ENCODE measurements at regions not wholly inside any gene's neighbourhood (a gene's known extent, or its start where the extent isn't known, plus 50 kb on each side); places are given as distances from the start of the nearest gene placed in this dataset.

DNA sequence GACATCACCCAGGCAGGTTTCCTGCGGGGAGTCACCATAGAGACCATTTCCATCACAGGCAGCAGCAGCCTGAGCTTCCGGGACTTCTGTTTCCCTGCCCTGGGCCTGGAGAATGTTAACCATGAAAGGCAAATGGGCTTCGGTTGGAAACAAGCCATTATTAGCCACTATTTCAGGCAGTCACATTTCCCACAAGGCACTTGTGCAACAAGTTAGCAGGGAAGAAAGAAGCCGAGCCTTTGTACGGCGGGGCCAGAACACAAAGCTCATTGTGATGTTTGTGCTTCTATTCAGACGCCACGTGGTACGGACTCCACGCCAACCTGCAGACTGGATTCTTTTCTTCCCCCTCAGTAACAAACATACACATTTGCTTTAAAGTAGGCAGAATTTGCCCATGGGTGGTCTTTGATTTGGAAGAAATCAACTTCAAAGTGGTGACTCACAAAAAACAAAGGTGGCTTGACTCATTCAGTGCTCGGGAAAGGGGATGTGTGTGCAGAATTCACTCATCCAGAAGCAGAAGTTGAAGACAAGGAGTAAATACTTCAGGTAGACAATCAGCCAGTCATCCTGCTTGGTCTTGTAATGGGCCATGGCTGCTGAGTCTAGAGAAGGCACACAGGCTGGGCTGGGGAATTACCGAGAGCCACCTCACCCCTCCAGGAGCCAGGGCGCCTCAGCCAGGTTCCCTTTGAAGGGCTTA lies 154.2 kb upstream of the PRMT8 start:
- peak; percentile 93 for DNase-seq (ENCODE audit: low spot score)

DNA sequence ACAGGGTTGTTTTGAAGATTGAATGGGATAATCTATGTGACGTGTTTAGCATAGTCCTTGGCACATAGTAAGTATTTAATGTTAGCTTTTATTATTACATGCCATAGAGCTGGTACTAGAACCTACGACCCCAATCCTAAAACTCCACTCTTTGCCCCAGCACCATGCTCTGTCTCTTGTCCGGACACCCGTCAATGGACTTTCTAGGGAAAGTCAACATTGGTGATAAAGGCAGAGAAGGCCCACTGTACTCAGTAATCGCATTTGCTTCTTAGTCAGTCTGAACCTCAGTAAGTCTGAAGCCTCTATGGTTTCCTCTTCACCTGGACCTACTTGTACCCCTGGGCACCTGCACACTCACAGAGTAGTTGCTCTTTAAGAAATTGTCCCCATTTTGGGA lies 153.1 kb upstream of the PRMT8 start:
- no peak for DNase-seq (ENCODE audit: low spot score)

DNA sequence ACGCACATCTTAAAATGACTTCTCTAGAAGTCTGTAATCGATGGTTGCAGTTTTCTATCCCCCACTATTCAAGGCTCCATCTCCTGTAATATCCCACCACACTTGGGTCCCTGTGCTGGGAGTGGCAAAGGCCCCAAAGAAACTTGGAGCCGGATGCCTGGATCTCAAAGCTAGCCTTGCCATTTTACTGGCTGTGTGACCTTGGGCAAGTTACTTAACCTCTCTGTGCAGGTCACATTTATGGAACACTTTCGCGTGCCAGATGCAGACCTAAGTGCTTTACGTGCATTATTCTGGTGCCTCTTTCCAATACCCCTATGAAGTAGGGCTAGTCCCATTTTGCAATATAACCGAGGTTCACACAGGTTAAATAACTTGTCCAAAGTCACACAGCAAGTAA lies 151.8 kb upstream of the PRMT8 start:
- no peak for DNase-seq (ENCODE audit: low spot score)

DNA sequence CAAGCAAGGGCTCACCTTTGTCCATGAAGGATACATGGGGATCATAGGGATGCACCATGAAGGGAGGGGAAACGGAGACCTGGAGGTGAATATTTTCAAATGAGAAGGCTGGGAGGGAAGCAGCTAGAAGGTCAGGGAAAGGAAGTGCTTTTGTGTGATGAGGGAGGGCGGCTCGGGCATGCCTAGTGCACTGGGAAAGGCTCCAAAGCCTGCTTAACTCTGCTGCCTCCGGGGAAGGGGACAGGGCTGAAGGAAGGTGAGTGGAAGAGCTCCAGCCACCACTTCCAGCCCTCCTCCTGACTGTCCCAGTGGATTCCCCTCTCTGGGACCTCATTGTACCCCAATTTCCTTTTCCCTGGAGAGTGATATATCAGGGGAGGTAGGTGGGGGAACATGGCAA lies 149.4 kb upstream of the PRMT8 start:
- peak; percentile 12 for DNase-seq (ENCODE audit: low spot score)

DNA sequence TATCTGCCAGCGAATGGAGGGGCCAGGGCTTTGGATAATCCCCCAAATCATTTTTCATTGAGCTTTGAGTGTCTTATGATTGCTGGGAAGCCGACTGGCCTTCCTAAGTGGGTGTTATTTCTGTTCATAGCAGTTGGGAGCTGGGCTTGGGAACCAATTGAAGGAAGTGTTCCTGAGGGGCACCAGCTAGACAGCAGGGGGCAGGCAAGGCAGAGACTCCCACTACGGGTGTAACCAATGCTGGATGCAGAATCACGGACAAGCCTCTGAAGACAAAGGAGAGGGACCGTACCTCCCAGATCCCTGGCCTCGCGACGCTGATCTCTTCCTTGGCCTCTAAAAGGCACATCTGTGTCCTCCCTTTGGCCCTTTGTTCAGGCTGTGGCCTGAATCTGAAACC lies 149.0 kb upstream of the PRMT8 start:
- DNase-seq (ENCODE audit: low spot score) = peak; percentile 65

DNA sequence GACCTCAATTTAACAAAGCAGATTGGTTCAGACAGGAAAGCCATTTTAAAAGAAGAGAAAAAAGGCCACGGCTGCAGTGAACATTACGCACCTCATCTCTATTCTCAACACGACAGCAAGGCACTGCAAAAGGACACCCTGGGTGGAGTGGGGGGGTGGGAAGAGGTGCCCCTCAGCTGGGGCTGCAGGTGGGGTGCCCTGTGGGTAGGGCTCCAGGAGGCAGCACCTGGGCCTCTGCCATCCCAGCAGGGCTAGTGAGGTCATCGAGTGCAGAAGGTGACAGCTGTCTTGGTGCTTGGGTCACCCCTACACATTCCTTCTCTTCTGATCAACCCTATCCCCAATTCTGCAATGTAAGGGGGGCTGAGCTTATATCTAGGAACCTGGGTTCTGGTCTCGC lies 142.9 kb upstream of the PRMT8 start:
- no peak for DNase-seq (ENCODE audit: low spot score)

DNA sequence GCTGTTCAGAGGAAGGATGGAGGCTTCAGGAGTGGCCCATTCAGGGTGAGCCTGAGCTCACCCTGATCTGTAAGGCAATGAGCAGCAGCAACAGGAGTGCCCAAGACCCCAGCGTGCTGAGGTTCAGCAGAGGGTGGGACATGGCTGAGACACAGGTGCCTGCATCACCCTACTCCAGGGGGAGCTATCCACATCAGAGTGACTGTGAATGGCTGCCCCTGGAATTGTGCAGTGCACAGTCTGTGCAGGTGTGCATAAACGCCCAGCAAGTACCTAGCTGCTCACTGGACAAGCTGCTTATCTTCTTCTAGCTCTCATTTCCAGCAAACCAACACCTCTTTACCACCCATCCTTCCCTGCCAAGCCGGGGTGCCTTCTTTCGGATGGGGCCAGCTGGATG lies 140.6 kb upstream of the PRMT8 start:
- DNase-seq (ENCODE audit: low spot score) = no peak

DNA sequence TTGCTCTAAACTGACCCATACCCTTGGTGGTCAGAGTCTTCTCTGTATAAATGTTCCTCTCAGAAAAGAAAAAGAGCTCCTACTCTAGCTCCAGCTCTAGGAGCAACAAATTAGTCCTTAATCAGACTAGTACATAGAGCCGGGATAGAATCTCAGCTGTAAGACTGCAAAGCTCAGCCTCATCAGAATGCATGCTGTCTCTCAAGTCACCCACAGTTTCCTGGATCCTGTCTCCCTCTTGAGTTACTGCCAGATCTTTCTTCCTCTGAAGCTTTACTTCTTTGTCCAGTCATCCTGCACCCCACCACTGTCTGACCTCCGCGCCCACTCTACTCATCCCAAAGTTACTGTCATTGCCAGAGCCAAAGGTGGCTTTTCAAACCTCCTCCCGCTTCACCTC lies 139.3 kb upstream of the PRMT8 start:
- DNase-seq (ENCODE audit: low spot score) = no peak

DNA sequence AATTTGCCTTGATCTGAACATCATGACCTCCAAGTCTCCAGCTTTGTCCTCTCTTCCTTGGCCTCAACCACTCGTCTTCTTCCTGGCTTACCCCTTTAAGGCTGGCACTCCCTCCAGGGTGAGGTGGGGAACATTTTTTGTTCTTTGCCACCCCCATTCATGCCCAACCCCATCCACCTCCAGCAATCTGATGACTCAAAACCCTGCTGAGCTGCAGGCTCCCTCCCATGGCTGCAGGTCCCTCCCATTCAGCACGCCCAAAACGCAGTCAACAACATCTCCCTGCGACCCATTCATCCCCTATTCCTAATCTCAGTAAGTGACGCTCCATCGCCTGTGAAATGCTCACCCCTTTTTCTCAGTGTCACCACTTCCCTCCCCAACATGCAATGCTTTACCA lies 138.8 kb upstream of the PRMT8 start:
- DNase-seq (ENCODE audit: low spot score) = no peak

DNA sequence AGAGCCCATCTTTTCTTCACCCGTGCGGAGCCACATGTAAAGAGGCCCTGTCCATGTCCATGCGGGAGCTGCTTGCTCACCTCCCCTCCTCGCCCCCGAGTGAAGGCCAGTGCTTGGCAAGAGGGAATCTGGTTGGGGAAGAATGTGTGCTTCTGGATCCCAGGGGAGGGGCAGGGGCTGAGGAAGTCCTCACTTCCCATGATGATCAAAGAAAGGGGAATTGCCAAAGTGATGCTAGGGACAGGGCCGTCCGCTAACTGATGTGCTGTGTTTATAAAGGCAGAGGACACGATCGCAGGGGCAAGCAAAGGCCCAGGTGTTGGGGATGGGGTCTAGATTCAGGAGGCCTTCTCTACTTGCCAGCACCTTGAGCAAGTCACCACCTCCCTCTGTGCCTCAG lies 137.4 kb upstream of the PRMT8 start:
- DNase-seq (ENCODE audit: low spot score) = no peak

DNA sequence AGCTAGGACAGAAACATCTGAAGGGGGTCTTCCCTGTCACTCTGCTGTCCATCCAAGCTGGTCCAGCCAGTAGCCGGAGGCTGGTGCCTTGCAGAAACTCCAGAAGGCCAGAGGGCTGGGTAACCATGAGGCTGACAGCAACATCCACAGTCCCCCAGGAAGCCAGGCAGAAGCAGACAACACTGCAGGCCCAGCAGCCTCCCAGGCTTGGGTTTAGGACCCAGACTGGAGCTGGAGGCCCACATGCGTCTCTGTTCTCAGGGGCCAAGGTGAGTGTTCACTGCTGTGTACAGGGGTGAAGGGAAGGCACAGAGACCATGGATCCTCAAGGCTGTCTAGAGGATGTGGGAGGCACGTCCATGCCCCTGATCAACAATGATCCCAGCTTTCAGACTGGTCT lies 136.4 kb upstream of the PRMT8 start:
- no peak for DNase-seq (ENCODE audit: low spot score)

DNA sequence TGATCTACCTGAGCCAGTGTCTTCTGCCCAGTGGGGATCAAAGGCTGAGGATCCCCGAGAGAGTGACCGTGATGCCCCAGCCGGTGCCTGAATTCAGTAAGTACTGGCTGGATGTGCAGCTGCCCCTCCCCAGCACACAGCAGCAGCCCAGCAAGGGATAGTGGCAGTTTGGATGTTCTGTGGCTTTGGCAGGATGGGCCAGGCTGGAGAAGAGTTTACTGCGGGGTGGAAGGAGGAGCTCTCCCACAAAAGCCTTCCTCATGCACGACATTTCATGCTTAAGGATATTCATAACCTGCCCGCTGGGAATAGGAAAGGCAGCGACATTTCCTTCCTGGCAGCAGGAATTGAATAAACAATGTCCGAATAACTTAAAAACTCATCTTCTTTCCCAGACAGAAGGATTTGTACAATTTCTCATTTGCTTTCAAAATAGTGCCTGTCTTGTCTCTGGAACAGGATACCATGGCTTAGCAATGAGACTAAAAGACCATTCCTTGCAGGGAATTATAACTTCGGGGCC lies 135.6 kb upstream of the PRMT8 start:
- no peak for DNase-seq (ENCODE audit: low spot score)

DNA sequence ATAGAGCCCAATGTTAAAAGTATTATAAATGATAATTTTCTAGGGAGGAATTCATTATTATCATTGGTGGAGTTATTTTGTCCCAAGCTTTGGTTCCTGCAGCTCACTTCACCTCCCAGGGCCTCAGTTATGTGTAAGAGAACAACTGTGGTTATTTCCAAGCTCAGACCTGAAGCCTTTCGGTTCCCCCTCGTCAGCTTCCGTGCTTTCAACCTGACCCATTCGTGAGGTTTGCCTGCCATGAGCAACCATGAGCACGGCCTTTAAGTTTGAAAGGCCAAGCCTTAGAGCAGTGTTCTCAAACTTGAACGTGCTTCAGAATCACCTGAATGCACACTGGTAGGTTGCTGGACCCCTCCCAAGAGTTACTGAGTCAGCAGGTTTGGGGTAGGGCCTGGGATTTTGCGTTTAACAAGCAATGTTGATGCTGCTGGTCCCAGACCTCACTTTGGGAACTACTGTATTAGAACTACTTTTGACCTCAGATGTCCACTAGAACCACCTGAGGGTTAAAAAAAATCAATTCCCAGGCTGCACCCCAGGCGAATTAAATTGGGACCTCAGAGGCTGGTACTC lies 133.0 kb upstream of the PRMT8 start:
- no peak for DNase-seq (ENCODE audit: low spot score)

DNA sequence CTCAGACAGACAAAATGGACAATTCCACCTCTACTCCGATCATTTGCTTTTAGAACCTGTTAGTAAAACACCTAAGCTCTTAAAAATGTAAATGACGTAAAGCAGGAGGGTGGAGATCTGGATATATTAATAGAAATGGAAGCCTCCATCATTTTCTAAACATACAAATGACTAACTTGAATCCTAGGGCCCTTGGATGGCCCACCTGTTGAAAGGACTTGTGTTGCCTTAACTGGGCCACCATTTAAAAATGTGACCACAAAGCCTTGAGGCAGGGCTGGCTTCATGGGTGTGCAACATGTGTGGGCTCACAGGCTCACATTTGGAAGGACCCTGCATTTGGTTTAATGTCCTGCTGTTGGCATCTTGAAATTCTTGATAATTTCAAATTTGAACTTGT lies 131.5 kb upstream of the PRMT8 start:
- DNase-seq (ENCODE audit: low spot score) = no peak

DNA sequence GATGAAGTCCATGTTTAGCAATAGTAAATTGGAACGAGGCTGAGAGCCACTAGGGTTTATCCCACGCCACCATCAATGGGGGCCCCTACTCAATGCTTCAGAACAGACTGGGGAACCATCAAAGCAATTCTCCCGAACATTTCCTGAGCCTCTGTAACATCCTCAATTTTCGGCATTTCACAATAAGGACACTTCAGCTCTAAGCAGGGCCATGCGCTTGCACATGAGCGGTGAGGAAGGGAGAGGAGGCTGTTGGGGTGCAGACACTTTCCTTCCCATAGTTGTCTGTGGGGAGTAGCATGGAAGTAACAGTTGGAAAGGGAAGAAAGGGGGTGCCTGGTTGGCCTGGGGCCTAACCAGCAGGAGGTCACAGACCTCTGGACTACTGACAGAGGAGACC lies 129.9 kb upstream of the PRMT8 start:
- DNase-seq (ENCODE audit: low spot score) = no peak

DNA sequence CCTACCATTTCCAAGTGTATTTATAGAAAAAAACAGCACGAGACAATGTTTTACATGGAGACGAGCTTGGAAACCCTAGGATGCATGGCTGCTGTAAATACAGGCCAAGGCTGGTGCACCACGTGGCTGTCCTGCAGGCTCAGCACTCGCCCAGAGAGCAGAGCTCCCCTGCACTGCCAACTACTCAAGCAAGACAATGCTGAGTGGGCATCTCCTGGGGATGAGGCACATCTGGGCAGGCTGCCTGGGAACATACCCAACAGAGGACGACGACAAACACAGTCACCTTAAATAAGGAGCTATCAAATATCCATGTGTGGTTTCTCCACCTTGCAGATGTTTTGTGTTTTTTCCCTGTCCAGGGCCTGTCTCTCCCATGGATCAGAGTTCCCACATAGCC lies 128.3 kb upstream of the PRMT8 start:
- no peak for DNase-seq (ENCODE audit: low spot score)

DNA sequence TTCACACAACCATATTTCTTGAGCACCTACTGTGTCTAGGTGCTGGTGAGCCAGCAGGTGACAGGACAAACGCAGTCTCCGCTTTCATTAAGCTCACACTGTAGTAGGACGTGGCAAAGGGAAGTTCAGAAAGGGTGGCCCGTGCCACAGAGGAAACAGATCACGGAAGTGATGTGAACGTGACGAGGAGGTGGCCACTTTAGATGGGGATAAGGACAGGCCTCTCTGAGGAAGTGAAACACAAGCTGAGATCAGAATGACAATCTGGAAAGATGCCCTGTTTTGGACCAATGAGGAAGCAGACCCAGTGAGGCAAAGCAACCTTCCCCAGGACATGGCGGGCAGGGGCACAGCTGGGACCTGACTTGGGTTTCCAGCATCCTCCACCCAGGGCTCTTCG lies 127.4 kb upstream of the PRMT8 start:
- no peak for DNase-seq (ENCODE audit: low spot score)

DNA sequence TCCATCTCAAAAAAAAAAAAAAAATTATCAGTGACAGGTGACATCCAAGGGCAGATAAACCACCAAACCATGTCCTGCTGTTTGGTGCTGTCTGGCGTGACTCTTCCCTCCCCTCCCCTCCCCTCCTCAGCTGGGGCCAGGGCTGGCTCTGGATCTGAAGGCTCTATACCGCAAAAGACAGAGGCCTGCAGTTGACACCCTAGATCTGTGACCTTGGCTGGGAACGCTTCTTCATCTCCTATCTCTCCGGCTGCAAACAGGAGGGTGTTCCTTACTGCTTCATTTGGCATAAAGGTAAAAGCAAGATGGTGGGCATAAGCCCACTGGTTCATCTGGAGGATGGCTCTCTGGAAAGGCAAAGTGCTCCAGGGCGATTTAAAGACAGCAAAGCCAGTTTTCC lies 126.8 kb upstream of the PRMT8 start:
- no peak for DNase-seq (ENCODE audit: low spot score)

DNA sequence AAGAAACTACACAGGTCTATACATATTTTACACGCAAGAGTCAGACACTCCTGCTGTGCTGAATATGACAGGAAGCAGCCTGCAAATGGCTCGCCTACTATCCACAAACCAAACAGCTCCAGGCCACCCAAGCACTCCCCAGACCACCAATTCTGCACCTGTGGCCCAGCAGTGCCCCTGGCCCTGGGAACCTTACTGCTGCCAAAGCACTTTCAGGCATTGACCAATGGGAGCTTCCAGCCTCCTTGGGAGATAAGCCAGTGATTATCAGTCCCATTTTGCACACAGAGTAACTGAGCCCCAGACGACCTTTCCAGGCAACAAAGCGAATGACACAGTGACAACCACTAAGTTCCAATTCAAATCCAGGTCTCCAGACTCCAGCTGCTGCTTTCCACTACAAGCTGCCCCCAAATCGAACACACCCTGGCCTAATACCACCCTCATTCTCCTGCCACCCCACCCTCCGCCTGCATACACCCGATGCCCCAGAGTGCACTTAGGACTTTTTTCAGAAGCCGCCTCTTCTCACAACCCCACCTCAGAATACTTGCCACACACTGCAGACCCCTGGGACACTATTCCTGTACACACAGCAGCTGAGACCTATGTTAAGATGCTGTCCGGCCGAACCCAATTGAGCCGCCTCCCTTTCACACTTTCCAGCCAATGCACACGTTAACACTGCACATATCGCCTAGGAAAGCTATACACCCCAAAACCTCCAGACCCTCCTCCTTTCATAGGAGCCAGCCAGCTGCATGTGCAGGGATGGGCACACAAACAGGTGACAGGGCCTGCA lies 126.1 kb upstream of the PRMT8 start:
- no peak for DNase-seq (ENCODE audit: low spot score)

DNA sequence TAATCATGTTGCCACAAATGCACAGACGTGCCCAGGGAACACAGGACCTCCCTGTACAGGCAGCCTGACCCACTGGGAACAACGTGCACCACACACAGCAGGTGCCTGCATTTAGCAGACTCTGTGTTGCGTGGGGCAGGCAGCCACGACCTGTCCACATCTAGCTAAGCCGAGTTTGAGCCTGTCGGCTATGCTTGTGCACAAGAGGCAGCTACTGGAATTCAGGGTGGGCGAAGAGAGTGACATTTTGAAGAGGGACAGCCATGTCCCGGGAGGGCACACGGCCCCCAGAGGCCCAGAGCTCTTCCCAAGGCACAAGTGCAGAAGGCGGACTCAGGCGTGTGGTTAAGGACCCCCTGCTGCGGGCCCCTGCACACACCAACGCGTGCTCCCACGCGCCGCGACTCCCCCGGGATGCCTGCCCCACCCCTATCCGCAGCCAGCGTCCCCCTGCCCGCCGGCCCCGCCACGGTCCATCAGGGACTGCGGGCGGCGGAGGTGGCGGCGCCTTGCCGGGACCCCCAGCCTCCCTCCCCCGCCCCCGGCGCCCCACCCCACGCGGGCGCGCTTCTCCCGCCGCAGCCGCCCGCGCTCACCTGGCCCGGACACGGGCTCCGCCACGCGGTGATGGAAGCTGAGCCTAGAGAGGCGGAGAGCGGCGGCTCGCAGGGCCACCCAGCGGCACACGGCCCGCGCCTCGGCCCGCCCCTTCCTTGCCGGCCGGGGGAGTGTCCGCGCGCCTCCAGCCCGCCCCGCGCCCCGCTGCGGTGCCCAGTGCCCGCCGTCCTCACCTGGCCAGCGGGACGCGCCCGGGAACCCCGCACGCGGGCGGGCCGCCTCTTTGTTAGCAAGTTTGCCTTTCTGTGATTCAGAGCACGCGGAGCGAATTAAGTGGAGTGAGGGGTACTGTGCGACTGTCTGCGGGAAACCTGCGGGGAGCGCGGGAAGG lies 125.3 kb upstream of the PRMT8 start:
- no peak for DNase-seq (ENCODE audit: low spot score)

DNA sequence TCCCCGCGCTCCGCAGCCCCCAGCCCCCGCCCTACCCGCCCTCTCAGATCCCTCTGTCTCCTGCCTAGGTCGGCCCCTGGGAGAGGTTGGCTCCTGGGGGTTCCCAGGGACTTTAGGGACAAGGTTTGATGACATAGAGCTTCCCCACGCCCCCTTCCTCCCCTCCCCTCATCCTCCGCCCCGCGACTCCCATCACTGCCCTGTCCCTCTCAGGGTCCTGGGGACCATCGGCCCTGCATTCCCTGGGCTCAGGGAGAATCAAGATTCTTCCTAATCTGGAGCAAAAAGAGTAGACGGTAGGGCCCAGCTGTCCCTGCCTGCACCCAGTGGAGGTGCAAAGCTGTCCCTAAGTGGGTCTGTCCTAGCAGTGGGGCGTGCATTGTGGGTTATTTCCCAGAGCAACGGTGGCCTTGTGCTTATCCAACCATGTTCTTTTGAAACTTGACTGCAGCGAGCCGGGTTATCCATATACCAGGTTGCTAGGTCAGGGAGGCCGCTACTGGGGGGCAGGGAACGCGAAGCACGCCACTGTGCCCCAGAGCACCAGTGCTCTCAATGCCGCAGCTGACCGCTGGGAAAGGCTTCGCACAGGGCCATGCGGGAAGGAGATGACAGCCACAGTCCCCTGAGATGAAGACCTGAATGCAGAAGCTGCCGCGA lies 124.4 kb upstream of the PRMT8 start:
- no peak for DNase-seq (ENCODE audit: low spot score)
